GM18951 (cell line): ENCODE measurements at regions not wholly inside any gene's neighbourhood (a gene's known extent, or its start where the extent isn't known, plus 50 kb on each side); places are given as distances from the start of the nearest gene placed in this dataset.

Experiments used
- POLR2A ChIP-seq: IDR thresholded peaks from 4 replicates; pipeline ENCODE4 v1.6.1; 2011; ENCODE audit warnings: mild to moderate bottlenecking; ENCODE audit not compliant: insufficient read length, insufficient read depth; ENCODE audit errors: extremely low read depth
- in situ Hi-C: fragments of 300-500 bp; cut with MboI; formaldehyde crosslinking; loops from one replicate; pipeline ENCODE4 v1.12.0; 2022; ENCODE audit warnings: low sequenced_read_pairs, mixed read lengths, inconsistent platforms; ENCODE audit not compliant: unreplicated experiment

DNA sequence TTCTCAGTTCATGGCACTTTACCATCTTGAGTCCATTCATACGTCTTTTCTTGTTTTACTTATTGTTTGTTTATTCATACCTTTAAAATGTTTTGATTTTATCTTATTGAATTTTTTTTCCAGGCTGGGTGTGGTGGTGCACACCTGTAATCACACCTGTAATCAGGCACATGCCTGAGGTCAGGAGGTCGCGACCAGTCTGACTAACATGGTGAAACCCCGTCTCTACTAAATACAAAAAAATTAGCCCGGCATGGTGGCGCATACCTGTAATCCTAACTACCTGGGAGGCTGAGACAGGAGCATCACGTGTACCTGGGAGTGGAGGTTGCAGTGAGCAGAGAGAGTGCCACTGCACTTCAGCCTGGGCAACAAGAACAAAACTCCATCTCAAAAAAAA lies 104.1 kb upstream of the MROH9 start:
- in situ Hi-C loops, result no loop called here

DNA sequence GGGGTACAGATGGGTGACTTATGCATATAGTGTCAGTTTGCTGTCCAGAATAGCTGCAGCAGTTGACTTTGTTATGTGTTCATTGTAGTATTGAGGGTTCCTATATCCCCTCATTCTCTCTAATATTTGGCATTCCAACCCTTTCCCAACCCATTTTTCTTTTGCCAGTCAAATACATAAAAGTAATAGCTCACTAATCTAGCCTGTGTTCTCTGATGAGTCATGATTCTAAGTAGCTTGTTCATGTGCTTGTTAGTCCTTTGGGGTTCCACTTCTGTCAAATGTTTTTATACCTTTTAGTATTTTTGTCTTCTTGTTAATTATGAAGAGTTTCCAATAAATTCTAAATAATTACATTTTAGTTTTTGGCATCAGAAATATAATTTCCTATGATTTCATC lies 99.2 kb upstream of the MROH9 start:
- TF ChIP-seq POLR2A, result no peak
- in situ Hi-C loops, result no loop called here

More for the DNA sequence above, 104.1 kb upstream of the MROH9 start:
- no peak for TF ChIP-seq POLR2A

DNA sequence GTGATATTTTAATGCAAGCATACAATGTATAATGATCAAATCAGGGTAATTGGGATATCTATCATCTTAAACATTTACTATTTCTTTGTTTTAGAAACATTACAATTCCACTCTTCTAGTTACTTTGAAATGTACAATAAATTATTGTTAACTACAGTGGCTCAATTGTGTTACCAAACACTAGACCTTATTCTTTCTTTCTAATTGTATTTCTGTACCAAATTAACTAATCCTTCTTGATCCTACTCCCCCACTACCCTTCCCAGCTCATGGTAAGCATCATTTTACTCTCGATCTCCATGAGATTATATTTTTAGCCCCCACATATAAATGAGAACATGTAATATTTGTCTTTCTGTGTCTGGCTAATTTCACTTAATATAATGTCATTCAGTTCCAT lies 95.0 kb upstream of the MROH9 start:
- in situ Hi-C loops, result no loop called here
- no peak for TF ChIP-seq POLR2A

DNA sequence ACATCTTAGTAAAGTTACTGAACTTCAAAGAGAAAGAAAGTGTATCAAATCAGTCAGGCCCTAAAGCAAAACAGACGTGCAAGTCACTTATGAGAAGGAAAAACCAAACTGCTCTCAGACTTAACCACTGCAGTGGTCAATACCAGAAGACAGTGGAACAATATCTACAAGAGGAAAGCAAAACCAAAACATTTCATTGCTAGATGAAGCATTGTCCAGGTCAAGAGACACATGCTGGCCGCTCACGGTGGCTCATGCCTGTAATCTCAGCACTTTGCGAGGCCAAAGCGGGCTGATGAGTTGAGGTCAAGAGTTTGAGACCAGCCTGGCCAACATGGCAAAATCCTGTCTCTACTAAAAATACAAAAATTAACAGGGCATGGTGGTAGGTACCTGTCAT lies 82.0 kb upstream of the MROH9 start:
- no peak for TF ChIP-seq POLR2A
- in situ Hi-C loops, result no loop called here

DNA sequence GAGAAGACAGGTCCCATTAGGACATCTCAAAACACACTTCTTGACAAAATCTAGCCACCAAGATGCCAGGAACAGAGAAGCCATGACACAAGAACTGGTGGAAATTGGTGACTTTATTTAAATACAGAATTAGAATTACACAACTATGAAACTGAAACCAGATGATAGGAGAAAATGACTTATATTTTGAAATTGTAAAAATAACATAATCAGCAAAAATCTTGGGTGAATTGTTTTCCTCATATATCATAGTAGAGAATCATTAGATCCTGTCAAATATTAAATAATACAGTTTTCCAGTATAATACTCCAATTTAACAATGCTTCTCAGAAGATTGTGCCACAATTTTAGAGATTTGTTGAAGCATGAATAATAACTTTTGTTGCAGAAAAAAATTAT lies 81.5 kb upstream of the MROH9 start:
- in situ Hi-C loops, result no loop called here
- TF ChIP-seq POLR2A, result no peak

DNA sequence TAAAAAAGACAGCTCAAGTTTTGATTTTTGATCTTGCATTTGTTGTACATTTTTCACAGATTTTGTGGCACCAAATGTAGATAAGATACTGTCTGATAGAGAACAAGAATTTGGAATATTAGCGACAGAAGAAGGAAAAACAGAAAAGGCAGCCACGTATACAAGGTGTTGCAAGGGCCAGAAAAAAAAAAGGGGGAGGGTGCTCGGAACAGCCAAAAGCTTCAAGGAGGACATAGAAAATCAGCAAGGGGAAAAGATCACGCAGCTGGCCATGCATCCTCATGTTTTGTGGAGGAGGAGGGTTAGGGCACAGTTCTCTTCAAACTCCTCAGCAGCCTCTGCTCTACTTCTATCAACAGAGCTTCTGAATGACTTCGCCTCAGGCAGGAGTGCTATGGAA lies 80.7 kb upstream of the MROH9 start:
- in situ Hi-C loops, result no loop called here
- no peak for TF ChIP-seq POLR2A

DNA sequence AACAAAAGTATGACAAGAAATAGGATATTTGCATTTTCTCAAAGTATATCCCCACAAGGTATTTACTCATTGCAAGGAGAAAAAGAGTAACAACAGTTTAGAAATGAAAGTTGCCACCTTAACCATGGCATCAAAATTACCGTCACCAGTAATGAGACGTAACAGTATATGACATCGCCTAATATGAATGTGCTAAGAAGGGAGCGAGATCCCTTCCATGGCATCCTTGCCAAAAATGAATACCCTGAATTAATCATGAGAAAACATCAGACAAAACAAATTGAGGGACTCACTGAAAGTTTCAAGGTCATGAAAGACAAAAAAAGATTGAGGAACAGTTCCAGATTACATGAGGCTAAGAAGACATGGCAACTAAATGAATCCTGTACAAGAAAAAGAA lies 78.9 kb upstream of the MROH9 start:
- in situ Hi-C loops, result no loop called here
- TF ChIP-seq POLR2A, result no peak

DNA sequence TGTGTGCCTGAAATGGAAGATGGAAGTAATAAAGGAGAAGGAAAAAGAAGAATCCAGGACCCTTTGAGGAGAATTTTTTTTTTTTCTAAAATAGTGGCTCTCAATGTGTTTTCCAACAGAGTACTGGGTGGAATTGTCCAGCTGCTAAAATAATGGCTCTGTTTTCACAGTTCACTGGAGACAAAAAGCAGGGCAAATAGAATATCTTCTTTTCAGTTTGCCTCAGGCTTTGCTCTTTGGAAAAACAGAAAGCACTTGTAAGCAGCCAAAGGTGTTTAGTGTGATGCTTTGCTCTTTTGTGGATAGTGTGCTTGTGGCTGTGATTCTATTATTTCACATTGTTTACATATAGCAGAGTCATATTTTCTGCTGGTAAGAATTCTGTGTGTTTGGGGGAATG lies 77.4 kb upstream of the MROH9 start:
- TF ChIP-seq POLR2A, result no peak
- in situ Hi-C loops, result no loop called here

DNA sequence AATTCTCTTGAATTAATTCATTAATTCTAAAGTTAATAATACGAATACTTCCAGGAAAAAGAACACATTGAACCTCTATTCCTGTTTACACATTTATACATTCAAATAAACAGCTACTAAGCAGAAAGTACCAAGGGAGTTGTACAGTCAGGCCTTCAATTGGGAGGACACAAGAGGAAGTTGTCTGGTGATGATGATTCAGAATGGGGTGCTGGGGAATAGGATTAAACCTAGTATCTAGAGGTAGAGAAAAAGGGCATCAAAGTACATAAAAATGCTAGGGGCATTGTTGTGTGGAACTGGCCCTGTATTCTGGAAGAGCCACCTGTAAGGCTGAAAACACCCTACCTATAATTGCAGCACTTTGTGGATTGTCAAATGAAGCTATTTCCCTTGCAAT lies 71.7 kb upstream of the MROH9 start:
- no peak for TF ChIP-seq POLR2A
- in situ Hi-C loops, result no loop called here

DNA sequence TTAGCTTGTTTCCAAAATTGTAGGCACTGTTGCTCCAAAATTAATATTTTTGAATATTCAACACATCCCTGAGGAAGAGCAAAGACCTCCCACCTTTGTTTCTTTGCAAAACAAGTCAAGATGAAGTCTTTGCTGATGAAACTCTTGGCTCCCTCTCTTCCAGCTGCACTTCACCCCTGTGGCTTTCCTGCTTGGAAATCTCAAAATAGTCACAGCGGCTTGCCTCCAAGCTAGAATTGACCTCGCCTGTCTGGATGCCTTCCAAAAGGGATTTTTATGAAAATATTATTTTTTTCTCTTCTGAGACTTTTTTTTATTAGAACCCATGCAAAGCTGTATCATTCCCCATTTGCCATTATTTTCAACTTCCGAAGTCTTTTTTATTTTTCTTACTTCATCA lies 71.1 kb upstream of the MROH9 start:
- in situ Hi-C loops, result no loop called here
- no peak for TF ChIP-seq POLR2A

DNA sequence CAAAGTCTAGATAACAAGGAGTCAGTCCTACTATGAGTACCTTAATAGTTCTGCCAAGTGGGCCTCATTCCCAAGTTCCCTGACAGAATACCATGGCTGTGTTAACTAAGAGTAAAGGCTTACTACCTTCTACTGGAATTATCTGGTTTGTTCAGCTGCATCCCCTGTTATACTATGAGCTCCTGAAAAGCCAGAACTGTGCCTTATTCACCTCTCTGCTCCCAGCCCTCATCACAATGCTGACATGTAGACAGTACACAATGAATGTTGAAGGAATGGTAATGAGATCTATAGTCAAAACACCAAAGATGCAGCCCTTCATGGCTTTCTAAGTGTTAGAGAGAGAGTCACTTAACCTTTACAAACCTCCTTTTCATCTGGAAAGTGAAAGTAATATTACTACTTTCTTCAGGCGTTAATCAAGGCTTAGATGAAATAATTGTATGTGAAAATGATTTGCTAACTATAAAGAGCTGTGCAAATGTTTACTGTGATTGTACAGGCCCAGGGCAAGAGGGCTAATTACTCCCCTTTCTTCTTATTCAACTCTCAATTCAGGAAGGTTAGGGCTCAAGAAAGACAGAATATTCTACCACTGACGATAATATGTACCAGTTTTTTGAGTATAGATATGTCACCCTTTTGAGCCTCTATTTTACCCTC lies 70.3 kb upstream of the MROH9 start:
- no peak for TF ChIP-seq POLR2A
- in situ Hi-C loops, result no loop called here

DNA sequence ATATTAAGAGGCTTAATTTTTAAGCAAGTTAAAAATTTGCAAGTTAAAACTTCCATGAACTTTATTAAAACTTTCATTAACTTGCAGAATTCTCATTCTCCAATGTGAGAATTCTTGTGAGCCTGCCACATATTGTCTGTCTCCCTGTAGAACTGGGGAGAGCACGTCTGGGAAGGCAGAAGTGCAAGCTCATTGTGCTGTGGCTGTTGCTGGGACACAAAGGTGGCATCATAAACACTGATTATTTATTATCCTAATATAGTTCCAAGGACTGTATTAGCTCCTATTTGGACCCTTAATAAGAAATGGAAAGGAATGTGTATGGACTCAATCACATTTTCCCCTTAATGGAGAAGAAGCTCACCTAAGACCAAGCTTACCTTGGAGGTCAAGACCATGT lies 68.7 kb upstream of the MROH9 start:
- in situ Hi-C loops, result no loop called here
- no peak for TF ChIP-seq POLR2A

DNA sequence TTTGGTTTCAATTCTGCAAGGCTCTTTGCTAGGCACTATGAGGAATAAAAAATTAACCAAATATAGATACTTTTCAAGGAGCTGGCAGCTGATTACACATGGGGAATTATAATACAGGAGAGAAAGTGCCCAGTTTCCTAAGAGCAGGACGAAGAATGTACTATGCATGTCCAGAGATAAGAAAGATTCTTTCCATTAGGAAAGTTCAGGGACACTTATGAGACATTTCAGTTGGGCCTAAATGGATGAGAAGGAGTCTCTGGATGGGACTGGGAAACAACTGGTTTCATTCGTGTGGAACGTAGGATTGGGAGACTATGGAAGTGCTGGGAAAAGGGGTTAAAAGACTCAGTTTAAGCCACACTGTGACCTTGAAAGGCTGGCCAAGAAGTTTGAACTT lies 63.5 kb upstream of the MROH9 start:
- in situ Hi-C loops, result no loop called here
- no peak for TF ChIP-seq POLR2A

DNA sequence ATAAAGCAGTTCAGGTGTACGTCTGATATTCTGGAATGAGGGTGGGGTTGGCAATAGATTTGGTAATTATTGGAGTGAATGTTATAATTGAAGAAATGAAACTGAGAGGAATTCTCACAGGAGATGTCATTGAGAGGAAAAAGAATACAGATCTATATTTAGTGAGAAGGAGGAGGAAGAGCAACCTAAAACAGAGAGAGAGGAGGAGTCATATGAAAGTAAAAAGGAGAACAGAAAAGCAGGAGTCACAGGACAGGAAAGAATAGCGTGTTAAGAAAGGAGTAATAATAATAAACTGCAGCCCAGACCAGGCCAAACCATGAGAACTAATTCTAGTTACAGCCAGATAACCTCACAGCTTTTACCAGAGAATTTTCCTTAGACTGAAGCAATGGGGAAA lies 62.7 kb upstream of the MROH9 start:
- no peak for TF ChIP-seq POLR2A
- in situ Hi-C loops, result no loop called here

DNA sequence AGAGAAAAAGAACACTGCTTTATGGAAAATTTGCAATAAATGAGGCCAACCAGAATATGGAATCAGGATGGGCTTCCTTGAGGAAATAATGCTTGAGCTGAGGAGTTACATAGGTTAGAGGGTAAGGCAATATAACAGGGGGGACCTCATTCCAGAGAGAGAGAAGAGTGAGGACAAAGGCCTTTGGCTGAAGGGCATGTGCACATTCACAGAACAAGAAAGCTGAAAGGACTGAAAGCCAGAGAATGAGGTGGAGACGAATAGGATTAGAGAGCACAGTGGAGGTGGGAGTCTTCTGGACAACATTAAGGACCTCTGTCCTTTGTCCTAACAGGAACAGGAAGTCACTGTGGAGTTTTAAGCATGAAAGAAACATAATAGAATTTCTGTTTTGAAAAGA lies 60.7 kb upstream of the MROH9 start:
- in situ Hi-C loops, result loop anchor here (25.0 kb wide), 1 partner anchor 937 kb away; no protein-coding TSS in a partner anchor
- TF ChIP-seq POLR2A, result no peak
